ENCODE measurements at regions not wholly inside any gene's neighbourhood (a gene's known extent, or its start where the extent isn't known, plus 50 kb on each side); places are given as distances from the start of the nearest gene placed in this dataset.
"Not testable (repeated sequence)": the region's sequence is repeated elsewhere in the genome, so short reads cannot be mapped to it uniquely, and the experiment has no call there.

- DNase-seq (ENCODE audit: low spot score), result not testable (repeated sequence)
Measured at GRCh38 chr10:46802010-46802409, 109.2 kb upstream of the PTPN20 start.

GRCh38 chr10:46803082-46803481 lies 108.1 kb upstream of the PTPN20 start:
- not testable (repeated sequence) for DNase-seq (ENCODE audit: low spot score)

DNA sequence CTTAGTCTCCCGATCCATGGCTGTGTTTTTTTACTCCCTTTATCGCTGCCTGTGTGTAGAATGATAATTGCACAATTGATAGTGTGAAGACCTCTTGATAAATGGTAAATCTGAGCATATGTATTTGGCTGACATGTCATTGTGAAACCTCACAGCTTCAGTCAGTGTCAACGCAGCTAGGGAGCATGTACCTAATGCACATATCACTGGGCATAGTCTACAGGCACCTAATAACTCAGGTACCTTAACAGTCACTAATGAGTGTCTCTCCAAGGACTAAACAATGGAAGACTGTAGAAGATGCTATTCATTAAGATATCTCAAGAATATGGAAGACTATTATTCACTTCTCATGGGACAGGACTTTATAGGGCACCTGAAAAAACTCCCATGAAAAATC lies 101.0 kb upstream of the PTPN20 start:
- not testable (repeated sequence) for DNase-seq (ENCODE audit: low spot score)

DNA sequence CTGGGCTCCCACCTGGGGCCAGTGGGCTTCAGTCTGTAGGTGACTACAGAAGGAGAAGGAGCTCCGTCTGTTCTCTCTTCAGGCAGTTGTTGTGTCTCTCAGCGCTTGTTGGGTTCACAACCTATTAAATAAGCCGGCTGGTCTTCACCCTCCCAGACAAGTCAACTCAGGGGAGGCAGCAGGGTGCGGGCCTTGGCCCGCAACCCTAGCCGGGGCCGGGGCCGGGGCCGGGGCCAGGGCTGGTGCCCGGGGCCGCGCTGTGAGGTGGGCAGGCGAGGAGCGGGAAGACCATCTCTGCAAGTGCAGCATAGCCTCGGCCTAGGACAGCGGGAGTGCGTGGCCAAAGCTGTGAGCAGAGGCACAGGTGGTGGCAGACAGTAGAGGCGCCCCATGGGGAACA lies 95.1 kb upstream of the PTPN20 start:
- not testable (repeated sequence) for DNase-seq (ENCODE audit: low spot score)

DNA sequence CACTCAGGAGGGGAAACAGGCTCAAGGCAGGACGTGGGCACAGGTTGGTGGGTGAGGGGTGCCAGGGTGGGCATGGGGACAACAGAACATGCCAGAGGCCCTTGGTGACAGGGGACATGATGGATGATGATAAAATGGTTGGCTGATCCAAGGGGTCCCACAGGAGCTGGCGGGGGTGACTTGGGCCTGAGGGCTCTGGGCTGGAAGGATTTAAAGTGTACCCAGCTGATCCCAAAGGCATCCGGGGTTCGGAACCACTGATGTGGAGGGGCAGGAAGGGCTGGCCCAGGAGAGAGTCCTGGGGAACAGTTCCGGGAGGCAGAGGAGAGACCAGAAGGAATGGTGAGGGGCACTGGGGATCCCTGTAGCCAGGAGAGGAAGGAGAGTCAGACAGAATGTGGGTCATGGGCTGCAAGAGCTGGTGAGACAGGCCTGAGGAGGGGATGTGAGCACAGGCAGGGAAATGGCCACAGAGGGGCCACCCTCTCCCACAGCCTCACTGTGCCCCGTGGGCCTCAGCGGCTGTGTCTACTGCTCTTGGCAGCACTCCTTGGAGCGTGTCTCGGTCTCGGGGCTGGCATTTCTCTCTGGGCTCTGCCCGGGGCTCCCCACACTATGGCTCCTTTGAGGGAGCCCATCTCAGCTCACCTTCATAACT lies 70.7 kb upstream of the PTPN20 start:
- DNase-seq (ENCODE audit: low spot score), result not testable (repeated sequence)

DNA sequence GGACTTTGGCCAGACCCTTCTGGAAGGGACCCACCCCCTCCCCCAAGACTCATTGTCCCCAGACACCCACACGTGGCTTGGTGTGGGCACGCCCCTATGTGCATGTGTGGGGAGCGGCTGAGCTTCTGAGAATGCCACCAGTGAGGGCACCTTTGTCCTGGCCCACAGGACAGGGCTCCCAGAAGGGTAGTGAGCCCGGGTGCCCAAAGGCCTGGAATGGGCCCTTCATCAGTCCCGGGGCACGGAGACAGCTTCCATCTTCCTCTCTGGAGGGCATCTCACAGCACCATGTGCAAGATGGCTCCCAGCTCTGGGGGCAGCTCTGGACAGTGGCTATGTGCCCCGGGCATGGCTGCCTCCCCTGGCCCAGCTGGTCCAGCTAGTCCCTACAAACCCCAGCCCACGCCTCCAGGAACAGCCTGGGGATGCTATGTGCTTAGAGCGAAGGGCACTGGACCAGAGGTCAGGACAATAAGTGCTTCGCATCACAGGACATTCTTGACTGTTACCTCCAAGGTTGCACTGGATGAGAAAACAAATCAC lies 70.1 kb upstream of the PTPN20 start:
- DNase-seq (ENCODE audit: low spot score), result not testable (repeated sequence)

DNA sequence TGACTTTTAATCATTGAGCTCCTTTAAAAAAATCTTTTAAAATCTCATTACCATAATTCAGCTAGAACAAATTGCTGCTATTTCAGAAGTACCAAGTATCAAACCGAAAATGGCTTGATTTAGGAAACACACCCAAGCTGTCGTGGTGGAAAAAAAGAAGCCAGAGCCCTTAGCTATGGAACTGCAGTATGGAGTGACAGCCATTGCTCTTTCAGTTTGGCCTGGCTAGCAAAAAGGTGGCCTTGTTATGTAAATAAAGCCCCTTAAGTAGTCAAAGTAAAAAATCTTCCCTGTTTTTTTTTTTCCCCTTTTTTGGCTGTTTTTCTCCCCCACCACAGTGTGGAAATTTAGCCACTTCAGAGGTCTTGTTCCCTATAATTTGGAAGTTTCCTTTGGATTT lies 66.0 kb upstream of the PTPN20 start:
- DNase-seq (ENCODE audit: low spot score), result not testable (repeated sequence)

GRCh38 chr10:46845640-46846039 lies 65.6 kb upstream of the PTPN20 start:
- DNase-seq (ENCODE audit: low spot score), result not testable (repeated sequence)

DNA sequence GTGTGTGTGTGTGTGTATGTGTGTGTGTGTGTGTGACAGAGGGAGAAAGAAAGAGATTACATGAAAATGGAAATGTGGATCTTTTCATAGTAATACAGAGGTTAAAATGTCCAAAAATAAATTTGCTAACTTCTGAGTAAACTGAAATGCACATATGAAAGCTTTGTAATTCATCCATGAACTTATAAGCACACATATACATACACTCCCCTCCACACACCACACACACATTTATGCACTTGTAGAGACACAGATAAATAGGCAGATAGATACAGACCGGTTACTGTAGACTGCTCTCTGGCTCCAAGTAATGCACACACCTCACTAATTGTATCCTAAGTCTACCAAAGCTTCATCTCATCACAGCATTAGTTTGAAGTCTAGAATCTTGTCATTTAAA lies 50.5 kb upstream of the PTPN20 start:
- DNase-seq (ENCODE audit: low spot score), result not testable (repeated sequence)
